ENCODE measurements at regions not wholly inside any gene's neighbourhood (a gene's known extent, or its start where the extent isn't known, plus 50 kb on each side); places are given as distances from the start of the nearest gene placed in this dataset.

DNA sequence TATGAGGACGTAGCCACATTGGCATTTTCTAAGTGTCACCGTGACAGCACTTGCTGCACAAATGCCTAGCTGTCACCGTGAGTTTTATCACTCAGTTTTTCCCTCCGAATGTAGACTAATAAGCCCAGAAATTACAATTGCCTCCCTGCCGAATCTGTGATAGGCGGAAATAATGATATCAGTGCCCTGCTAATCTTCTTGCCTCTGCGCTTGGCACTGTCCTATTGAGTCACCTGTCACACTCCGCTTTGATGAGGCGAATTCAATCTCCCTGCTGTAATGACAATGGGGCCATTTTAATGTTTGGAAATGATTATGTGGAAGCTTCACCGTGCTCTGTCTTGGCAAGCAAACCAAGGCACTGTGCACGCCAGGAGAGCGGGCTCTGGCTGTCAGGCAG, 112.8 kb downstream of the LINC00237 start:
- DNase-seq (ENCODE audit: low read depth) = no peak

DNA sequence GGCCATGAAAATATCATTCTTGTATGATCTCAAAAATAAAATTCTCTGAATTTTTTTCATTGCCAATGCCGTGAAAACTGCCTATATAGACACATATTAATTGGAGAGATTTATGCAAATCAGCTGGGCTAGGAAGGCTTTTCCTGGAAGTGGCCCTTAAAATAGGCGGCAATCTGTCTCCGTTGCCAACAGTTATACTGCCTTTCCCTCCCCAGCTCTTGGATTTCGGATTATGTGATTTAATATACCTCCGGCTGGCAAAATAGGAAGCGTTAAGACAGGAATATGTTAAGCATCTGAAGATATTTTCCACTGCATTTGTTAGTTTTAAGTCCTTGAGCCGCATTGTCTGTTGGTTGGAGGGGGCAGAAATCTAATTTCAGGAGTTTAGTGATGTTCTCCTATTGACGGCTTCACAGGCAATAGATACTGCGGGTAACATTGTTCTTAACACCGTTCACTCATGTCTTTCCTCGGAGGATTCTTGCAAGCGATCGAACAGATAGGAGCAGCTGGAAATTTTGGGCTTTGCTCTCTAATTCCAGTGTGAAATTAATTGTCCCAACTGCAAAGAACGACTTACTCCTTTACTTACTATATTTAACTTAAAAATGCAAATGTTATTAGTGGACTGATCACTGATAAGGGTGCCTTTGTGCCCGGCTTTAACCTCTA, 113.3 kb downstream of the LINC00237 start:
- no peak for DNase-seq (ENCODE audit: low read depth)

DNA sequence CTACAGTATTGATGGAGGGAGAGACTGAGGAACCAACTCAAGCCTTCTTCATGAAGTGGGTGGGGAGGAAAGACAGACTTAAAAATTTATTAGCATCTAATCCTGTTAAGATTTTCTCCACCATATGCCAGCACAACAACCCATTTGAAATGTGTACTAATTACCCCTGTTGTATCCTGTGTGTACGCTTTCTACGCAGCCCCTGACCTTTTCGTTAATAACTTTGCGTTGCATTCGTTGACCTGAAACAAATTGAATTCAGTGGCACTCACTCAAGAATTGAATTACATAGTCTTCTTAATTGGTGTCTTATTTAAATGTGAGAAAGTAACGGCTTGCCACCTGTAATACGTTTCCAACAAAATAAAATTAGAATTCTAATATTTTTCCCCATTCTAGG, 113.9 kb downstream of the LINC00237 start:
- no peak for DNase-seq (ENCODE audit: low read depth)

DNA sequence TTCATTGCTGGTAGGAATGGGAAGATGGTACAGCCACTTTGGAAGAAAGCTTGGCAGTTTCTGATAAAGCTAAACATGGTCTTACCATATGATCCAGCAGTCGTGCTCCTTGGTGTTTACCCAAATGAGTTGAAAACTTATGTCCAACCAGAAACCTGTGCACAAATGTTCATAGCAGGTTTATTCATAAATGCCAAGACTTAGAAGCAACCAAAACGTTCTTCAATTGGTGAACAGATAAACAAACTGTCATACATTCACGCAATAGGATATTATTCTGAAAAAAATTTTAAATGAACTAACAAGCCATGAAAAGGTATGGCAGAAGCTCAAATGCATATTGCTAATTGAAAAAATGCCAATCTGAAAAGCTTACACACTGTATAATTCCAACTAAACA, 117.1 kb downstream of the LINC00237 start:
- no peak for DNase-seq (ENCODE audit: low read depth)

DNA sequence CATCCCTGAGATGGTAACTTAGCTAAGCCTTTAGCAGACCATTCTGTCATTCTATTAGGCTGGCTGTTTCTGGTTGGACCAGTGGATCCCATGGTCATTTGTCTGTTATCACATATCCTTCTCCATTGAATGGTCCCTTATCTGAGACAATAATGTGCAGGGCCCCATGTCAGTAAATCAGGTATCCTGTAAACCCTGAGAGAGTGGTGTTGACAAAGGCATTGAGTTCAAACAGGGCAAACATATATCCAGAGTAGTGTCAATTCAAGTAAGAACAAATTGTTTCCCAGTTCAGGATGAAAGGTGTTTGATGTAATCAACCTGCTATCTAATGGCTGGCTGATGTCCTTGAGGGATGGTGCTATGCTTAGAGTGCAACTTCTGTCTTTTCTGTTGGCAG, 126.2 kb downstream of the LINC00237 start:
- DNase-seq (ENCODE audit: low read depth) = no peak

DNA sequence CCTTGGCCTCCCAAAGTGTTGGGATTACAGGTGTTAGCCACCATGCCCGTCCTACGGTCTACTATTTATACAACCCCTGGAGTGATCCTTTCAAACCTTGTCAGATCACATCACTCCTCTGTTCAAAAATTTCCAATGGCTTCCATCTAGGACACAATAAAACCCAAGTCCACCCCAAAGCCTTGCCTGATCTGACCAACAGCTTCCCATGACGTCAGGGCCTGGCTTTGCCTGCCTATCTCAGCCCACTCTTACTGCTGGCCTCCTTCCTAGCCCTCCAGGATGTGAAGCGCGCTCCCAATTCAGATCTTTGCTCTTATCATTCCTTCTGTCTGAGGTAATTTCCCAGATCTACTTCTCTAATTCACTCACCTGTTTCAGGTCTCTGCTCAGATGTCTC, 128.4 kb downstream of the LINC00237 start:
- no peak for DNase-seq (ENCODE audit: low read depth)

DNA sequence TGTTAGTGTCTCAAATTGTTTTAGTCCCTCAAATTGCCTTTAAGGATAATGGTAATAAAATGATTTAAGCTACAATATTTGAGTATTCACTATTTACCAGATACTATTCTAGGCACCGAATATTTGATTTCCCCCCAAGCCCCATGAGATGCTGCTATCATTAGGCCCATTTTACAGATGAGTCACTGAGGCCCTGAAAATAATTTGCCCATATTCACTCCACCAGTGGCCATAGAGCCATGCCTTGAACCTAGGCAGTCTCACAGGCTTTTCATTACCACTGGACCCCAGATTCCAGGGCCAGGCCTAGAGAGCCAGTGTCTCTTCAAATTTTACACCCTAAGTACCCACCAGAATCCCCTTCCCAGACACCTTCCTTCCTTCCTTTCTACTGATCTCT, 133.7 kb downstream of the LINC00237 start:
- DNase-seq (ENCODE audit: low read depth) = no peak

DNA sequence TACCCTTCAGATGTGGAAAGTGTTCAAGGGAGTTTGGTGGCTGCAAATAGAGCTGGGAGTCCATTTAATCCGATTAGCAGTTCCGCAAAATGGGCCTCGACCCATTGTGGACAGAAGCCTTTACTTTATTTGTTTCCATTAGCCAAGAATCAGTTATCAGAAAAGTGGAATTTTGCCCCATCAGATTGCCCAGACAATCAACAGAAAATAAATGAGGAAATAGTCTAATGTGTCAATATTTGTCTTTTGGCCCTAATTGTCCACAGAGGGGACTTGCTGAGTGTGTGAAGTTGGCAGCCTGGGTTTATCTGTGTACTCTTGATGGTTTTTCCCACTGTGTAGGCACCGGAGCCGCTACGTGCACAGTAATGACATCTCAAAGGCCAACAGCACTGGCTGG, 134.3 kb downstream of the LINC00237 start:
- DNase-seq (ENCODE audit: low read depth) = no peak

DNA sequence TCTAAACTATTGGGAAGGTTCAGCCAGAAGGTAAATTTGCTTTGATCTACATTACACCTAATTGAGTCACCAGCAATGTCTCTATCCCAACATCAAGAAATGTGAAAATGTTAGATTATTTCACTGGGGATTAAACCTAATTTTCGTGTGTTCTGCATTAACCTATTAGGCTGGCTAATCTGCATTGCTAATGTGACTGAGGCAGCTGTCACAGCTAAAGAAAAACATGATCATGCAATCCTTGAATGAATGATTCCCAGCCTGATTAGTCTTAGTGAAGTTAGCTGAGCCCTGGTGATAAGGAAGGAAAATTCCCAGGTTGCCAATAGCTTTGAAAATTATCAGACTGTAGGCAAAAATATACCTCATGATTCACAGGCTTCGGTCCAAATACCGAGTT, 135.3 kb downstream of the LINC00237 start:
- no peak for DNase-seq (ENCODE audit: low read depth)

DNA sequence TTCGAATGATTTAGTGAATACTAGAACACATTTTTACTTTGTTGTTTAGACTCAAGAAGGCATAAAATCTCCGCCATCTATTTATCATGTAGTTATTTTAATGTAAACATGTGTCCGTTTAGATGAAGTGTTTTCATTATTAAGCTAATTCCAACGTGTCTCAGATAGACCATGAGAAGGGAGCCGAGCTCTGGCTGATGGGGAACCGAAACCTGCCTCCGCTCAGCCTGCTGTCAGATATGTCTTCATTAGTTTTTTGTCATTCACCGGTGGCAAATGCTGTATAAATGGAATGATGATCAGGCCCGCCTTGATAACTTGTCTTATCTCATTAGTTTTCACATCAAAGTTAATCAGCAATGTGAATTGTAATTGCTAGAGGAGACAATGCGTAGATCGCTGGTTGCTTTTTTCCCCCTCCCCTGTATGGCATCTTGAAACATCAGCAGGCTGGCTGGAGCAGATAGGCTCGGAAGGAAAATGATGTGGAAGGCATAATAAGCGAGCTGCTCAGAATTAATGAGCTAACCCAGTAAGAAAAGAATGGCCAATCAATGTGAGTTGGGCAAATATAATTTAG, 136.4 kb downstream of the LINC00237 start:
- no peak for DNase-seq (ENCODE audit: low read depth)

DNA sequence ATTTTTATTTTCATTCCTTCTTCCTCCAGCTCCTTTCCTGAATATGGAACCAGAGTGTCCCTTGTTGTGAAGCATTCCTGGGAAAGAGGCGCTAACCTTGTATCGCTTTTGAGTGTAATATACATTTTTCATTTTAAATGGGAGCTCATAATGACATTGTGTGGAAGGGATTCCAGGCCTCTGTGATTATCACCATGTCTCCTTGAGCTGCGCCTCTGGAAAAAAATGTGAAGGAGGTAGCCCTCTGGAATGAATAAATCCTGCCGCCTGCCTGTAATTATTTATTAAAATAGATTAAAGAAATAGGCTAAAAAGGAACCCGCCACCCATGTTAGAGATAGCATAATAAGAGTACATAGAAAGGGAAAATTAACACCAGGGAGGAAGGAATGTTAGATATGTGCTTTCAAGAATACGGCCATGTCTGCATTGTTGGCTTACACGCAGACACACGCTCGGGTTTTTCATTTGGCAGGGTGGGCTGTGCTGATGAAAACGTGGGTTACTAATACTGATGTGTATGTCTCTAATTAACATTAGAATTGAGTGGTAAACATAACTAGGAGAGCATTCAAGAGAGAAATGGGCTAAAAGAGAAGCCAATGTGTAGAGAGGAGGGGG, 138.5 kb downstream of the LINC00237 start:
- DNase-seq (ENCODE audit: low read depth) = no peak

DNA sequence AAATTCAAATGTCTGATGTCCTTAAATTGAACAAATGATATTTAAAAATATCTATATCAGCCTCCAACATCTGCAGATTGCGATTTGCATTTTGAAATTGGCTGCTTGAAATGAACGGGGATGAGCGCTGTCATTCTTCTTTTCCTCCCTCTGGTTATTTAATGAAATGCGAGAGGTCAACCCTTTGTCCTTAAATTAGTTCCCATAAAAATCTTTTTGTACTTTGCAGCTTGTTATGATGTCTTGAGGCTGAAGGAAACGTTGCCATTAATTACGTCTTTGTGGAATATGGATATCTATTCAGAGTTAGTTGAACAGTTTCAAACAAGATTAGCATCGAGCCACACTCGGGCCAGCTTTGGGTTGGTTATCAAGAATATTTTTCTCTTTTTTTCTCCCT, 140.0 kb downstream of the LINC00237 start:
- no peak for DNase-seq (ENCODE audit: low read depth)

DNA sequence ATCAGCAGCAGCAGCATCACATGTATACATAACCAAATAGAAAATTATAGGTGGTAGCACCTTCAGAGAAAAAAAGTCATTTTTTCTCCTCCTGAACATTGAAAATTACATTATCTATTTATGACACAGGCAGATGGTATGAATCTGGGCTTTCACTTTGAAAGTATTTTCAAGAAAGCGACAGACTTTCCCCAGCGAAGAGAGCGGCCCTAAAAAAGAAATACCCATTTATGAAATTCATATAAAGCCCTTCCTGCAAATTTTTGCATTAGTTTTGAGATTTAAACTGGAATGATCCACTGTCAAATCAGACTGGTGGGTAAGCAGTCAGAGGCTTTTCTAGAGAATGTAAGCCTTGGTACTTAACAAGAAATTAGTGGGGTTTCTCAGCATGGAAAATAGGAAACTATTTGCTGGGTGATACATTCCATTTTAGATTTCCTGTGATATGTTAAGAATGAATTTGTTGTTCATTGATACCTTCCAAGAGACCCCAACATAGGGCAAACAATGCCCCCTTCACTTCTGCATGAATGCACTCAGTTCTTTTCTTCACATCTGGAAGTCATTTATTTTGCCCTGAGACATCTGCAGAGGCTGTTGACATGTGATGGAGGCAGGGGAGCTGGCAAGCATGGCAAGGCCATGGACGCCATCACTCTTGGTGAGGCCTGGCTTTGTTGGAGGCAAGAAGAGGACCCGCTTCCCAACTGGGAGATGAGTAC, 147.0 kb downstream of the LINC00237 start:
- no peak for DNase-seq (ENCODE audit: low read depth)

DNA sequence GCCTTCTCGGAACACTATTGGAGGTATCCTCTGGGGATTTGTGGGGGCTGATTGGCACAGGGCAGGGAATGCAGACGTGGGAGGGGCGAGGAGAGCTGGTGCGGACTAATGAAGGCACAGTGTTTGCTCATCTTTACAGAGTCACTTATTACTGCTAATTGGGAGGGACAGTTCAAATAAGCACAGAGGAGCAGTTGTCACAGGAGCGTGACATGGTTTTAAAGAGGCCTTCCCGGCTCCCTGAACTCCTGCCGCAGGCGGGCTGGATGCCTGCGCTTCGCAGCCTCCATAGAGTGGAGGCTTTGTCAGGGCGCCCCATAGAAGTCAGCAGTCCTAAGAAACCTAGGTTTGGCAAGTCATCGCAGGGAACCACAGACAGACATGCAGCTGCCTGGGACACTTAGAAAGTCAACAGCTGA, 149.6 kb downstream of the LINC00237 start:
- no peak for DNase-seq (ENCODE audit: low read depth)

DNA sequence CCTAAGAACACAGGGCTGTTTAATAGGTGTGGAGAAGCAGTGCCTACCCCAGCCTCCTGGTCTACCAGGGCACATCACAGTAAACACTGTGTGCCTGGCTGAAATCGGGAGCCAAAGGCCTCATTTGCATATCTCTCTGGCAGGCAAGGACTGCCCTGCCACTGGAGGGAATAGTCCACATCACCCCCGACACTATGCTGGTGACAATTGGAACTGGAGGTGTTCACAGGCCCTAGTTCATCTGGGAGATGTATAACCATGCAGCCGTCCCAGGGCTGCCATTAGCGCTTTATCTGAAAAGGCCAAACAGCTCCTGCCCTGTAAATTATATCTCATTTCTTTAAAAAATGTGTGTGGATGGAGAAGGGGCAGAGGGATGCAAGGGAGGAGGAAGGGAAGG, 150.3 kb downstream of the LINC00237 start:
- no peak for DNase-seq (ENCODE audit: low read depth)

DNA sequence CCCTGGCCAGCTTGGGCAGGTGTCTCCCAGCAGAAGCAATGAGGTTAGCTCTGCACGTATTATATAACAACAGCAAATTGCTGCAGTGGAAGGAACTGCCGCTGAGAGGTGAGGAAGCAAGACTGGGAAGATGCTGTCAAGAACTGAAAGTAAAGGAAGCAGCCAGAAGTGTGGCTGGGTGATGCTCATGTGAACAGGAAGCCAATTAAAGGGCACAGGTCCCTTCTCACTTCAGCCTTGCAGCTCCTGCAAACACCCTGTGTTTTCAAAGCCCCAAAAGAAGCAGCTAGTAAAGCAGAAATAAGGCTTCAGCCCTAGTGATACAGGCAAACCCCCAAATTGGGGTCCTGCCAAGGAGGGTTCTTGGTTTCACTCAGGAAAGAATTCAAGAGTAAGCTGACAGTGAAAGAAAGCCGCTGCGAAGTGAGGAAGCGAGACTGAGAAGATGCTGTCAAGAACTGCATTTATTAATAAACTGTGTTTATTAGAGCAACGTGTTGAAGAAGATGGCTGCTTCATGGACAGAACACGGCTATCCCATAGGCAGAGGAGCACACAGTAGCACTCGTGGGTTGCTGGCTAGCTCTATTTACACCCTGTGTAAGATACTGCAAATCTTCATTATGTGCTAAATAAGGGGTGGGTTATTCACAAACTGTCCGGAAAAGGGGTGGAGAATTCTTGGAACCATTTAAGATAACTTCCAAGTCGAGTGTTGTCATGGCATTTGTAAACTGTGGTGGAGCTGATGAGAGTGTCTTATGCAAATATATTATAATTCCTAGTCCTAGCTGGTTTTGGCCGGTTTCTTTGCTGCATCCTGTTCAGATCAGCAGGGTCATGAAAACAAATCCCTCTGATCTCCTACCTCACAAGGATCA, 152.2 kb downstream of the LINC00237 start:
- DNase-seq (ENCODE audit: low read depth) = peak; percentile 9

DNA sequence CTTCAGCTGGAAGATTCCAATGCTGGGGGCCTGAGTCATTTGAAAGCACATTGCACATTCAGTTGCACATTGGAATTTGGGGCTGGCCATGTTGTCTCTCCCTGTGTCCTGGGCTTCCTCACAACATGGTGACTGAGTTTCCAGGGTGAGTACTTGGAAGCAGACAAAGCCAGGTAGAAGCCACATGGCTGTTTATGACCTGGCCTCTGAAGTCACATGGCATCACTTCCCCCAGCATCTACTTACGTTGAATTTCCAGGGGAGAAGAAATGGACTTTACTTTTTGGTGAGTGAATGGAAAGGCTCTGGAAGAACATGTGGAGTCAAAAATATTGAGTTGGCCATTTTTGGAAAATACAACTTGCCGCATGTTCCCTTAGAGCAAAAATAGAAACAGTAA, 155.5 kb downstream of the LINC00237 start:
- no peak for DNase-seq (ENCODE audit: low read depth)

DNA sequence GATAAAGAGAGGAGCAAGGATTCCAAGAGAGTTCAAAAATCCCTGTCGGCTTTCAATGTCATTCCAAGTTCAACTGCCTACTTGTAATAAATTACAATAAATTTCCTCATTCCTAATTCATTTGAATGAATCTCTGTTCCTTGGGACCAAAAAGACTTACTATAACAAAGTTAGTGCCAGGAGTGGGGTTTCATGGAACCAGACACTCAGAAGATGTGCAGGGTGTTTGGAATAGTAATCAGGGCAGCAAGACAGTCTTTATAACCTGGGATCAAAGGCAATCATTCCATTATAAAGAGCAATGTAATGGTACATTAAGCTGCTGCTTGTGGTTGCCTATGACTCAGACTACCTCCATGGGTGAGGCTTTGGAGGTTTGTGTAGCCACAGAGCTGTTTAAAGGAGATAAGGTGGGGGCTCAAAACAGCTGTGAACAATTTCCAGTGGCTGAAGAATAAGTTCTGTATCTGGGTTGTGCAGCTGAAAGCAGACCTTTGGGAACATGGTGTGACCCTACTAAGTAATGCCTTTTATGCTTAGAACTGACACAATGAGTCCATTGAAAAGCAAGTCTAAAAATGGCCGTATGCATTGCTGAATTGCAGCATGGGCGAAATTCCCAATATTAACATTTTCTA, 159.9 kb downstream of the LINC00237 start:
- DNase-seq (ENCODE audit: low read depth) = no peak

DNA sequence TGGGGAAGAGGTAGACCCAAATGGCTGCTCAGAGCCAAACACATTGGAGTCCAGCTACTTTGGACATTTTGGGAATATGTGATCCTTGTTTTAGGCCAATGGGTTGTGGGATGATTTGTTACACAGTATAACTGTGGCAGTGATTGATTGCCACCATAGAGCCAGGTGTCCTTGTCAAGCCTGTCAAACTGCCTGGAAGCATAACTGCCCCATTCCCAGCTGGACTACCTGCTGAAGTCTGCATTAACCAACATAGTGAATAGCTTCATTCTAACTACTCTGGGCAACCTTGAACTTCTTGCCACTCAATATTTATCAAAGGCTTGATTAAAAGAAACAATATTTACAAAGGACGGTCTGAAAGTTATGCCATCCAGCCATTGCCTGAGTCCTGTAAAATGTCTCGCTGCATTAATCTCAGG, 164.7 kb downstream of the LINC00237 start:
- DNase-seq (ENCODE audit: low read depth) = no peak

DNA sequence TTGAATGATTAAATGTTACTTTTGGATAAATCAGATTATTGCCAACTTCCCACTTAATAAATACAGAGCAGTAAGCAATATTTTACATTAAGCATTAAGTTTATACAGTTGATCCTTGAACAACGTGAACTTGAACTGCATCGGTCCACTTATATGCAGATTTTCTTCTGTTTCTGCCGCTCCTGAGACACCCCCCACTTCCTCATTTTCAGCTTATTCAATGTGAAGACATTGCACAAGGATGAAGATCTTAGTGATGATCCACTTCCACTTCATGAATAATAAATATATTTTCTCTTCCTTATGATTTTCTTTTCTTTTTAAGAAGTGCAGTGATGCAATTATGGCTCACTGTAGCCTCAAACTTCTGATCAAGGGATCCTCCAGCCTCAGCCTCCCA, 167.2 kb downstream of the LINC00237 start:
- DNase-seq (ENCODE audit: low read depth) = no peak

DNA sequence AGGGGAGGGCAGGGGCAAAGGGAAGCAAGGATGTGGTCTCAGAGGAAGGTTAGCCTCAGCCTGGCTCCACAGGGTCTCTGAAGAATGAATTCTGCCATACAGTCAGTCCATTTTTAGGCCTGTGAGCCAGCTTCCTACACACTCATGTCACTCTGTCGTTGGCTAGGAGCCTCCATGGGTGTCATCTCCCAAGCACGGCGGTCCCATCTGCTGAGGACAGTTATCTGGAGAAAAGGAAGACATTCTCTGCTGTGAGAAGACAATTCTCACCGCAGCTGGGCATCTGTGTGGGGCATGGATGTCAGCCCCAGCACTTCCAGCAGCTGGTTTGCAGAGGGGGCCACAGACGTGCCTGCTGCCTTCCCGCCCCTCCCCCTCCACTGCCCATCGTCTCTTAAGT, 167.6 kb downstream of the LINC00237 start:
- no peak for DNase-seq (ENCODE audit: low read depth)

Measured in forelimb muscle (tissue), 1 donor.